ENCODE measurements at regions not wholly inside any gene's neighbourhood (a gene's known extent, or its start where the extent isn't known, plus 50 kb on each side); places are given as distances from the start of the nearest gene placed in this dataset.

DNA sequence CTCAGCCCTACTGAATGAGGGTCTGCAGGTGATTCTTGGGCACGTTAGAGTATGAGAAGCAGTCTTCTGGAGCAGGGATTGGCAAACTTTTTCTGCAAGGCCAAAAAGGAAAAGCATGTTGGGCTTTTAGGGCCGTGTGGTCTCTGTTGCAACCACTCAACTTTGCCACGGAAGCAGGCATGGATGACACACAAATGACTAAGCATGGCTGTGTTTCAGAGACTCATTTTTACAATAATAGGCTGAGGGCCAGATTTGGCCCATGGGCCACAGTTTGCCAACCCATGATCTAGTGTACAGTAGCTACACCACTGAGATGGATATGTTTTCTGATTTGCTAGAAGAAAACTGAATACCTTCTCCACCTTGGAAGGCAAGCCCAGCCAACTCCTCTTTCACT lies 66.1 kb upstream of the PRICKLE2 start:
- no peak for FAIRE-seq

DNA sequence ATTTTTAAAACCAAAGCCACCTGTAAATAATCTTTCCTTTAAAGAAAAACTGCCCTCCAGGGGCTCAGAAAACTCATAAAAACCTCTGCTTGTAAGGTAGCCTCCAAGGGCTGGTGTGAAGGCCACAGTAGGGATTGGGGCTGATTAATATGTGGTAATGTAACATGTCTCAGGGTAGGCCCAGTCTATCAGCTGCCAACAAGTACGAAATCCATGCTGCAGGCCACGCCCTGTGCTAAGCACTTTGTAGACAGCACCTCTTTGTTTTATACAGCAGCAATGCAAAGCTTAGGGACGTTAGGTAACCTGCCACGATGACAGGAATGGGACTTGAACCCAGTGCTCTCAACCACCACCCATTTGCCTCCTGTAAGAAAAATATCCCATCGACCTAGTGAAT lies 65.6 kb upstream of the PRICKLE2 start:
- FAIRE-seq, result no peak
- DNase-seq (ENCODE audit: low spot score in 2 of 2), result no peak

More for the DNA sequence above, 66.1 kb upstream of the PRICKLE2 start:
- DNase-seq (ENCODE audit: low spot score in 2 of 2), result no peak

DNA sequence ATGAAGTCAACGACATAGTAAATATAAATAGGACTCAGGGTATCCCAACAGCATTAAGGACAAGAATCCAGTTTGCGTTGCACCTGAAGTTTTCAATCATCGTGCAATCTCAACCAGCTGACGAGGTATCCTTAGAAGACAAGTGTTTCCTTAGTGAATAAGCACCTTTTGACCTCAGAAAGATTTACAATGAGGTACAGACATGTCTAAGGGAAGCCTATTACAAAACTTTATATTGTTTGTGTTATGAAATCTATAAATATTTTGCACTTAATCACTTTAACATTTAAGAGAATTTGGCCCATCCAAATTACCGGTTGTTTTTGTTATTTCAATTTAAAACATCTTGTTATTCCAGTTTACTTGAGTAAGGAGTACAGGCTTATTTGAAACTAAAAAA lies 64.9 kb upstream of the PRICKLE2 start:
- DNase-seq (ENCODE audit: low spot score in 2 of 2) (no peak), FAIRE-seq (no peak)

DNA sequence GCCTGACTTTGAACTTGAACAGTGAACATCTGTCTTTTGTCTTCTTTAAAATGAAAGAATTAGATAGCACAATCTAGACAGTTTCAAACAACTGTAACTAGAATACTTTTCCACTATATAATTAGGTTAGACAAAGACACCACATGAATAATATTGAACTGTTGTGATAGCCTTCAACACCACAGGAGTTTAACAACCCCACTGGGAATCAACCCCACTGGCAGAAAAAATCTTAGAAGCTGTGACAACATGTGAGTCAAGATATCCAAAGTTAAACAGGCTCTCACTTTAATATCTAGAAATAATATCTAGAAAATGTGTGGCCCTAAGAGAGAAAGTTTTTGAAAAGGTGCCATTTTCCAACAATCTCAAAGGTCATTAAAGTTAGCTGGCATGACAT lies 64.4 kb upstream of the PRICKLE2 start:
- DNase-seq (ENCODE audit: low spot score in 2 of 2) (no peak), FAIRE-seq (no peak)

DNA sequence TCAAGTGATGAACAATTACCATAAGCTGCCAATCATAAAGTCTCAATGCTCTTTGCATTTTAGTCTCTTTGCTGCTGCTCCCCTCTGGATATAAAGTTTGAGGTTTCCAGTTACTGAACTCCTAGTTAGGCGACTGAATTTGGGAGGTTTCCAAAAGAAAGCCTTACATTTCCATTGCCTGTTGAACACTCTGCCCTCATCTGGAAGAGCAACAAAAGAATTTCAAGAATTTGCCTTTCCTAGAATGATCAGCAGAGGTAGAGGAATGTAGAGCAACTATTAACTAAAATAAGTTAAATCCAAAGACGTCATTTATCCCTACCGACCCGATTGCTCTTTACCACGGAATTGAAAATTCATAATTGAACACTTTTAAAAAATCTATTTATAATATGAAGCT lies 53.4 kb upstream of the PRICKLE2 start:
- DNase-seq (ENCODE audit: low spot score in 2 of 2) (no peak), FAIRE-seq (no peak)

DNA sequence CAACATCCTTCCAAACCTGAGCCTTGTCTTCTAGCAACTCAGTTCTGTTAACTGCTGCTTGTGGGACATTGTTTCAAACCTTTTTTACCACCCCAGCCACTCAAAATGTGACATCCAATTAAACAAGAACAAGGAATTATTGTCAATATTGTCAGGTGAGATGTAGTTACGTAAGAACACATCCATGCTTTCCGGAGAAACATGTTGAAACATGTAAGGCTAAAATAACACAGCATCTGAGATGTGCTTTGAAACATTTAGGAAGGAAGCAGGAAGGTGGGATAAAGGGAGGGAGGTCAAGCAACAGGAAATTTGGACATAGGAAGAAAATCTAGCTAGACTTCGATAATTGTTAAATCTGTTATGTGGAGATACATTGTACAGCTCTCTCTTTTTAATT lies 50.9 kb upstream of the PRICKLE2 start:
- no peak for FAIRE-seq

More for the DNA sequence above, 50.9 kb upstream of the PRICKLE2 start:
- no peak for DNase-seq (ENCODE audit: low spot score in 2 of 2)

Measured in frontal cortex (tissue), 3 donors.